H7 (cell line): ENCODE measurements at regions not wholly inside any gene's neighbourhood (a gene's known extent, or its start where the extent isn't known, plus 50 kb on each side); places are given as distances from the start of the nearest gene placed in this dataset.
"Not testable (repeated sequence)": the region's sequence is repeated elsewhere in the genome, so short reads cannot be mapped to it uniquely, and the experiment has no call there.

Experiments
- DNase-seq: peaks from one replicate; pipeline ENCODE4 v3.0.0; 2012
- H3K27me3 ChIP-seq: 2 replicates; pipeline ENCODE4 v1.6.0; 2011; ENCODE audit warnings: mild to moderate bottlenecking, low read length; ENCODE audit not compliant: control insufficient read depth, insufficient read depth
- H3K36me3 ChIP-seq: replicated peaks from 2 replicates; pipeline ENCODE4 v1.5.1; 2011; ENCODE audit warnings: low read length; ENCODE audit not compliant: control insufficient read depth, insufficient read depth
- H3K4me3 ChIP-seq: 2 replicates; pipeline ENCODE4 v1.5.1; 2011; ENCODE audit warnings: low read depth, mild to moderate bottlenecking, control low read depth, low read length, moderate library complexity; ENCODE audit not compliant: insufficient read depth

DNA sequence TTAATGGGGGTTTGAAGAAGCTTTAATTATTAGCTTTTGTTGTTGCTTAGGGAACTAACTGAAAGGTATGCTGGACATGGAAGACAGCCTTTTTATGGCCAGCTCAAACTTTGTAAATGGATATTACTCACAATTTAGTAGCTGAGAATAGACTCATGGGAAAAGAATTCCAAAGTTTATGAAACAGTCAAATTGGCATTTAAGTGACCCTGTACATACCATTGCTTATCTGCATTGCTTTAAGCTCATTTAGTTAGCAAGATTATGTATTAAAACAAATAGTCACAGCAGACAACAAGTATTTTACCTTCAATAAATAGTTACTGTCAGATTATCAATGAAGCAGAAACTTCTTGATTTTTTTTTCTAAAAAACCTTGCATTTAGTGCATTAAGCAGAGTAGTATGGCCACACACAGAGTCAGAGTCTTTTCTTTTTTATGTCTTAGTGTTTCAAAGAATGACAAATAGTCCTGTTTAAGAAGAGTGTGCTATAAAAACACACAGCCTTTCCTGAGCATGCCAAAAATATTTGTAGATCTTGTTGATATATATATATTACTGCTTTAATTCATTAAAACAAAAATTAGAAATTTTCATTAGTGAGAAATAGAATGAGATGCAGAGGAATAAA is 102.2 kb downstream of the TTC6 start:
- Histone ChIP-seq H3K27me3 (no peaks in the 10 kb centered on the region), H3K36me3 (no peaks in the 10 kb centered on the region), H3K4me3 (no peak overlapping the region)
- no peak for DNase-seq

DNA sequence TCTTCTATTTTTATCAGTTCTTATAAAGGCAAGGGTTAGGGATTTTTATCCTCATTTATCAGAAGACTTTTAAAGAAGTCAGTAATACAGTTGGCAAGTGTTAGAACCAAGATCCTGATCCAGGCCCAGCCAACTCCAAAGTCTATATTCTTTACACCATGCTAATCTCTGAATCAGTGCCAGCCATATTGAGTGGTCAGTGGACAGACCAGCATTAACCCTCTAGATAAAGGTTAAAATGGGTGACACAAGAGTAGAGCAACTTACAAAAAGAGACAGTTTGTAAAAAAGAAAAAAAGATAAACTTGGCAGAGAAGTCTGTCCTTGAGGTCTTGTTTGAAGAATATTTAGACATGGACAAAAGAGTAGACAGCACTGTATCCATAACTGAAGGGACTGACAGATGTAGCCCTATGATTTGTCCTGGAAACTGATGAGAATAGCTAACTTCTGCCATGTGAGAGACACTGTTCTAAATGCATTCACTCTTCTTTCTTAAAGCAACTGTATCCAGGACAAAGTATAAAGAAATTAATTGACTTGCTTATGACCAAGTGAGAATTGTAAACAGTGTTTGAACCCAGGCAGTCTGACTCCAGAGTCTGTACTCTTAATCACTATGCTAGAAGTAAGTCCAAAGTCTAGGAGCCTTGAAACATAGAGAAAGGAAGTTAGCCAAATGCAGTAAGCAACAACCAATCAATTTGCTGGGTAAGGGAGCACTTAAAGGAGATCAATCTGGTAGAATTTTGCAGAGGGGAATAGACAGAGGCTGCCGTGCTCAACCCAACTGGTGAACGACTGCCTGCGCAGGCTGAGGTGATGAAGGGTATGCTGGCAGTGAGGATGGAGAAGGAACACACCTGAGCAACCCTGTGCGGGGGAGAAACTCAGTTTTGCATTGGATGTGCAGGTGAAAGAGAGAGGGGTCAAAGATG is 103.7 kb downstream of the TTC6 start:
- H3K27me3 ChIP-seq = no peaks in the 10 kb centered on the region

DNA sequence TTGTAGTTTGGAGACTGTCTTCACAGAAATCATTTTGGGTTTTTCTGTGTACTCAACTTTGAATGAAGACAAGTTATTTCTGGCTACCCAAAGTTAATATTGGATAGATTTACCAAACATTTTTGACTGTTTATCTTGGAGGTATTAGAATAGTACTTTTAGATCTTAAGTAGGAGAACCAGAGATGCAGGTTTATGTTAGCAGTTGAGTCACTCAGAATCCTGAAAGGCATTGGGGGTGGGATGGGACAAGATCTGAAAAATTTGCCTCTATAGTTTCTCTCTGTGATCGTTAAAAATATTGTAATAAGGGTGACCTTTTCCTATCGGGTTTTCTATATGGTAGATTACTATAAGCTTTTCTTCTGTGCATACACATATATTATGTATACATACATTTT is 112.3 kb downstream of the TTC6 start:
- no peak overlapping the region for H3K4me3 ChIP-seq
- no peak for DNase-seq
- H3K36me3 ChIP-seq = no peaks in the 10 kb centered on the region
- H3K27me3 ChIP-seq = no peaks in the 10 kb centered on the region

More for the DNA sequence above, 103.7 kb downstream of the TTC6 start:
- Histone ChIP-seq H3K36me3 (no peaks in the 10 kb centered on the region), H3K4me3 (no peak overlapping the region)
- DNase-seq = no peak

DNA sequence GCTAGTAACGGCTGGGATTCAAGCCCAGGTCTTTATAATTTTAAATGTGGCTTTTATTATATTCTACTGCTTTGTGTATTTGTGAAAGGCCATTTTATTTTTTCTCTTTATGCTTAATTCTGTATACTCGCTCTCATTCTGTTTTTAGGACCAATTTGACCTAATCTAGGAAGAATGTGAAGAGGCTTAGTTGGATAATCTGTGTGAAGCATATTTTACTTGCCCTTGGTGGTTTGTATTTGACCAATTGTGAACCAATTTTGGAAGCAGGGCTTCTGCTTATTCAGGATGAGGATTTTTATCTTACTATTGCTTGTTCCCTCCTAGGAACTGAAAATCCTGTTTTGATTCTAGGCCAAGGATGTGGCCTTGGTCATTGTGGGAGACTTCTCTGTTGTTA is 113.1 kb downstream of the TTC6 start:
- DNase-seq = no peak

DNA sequence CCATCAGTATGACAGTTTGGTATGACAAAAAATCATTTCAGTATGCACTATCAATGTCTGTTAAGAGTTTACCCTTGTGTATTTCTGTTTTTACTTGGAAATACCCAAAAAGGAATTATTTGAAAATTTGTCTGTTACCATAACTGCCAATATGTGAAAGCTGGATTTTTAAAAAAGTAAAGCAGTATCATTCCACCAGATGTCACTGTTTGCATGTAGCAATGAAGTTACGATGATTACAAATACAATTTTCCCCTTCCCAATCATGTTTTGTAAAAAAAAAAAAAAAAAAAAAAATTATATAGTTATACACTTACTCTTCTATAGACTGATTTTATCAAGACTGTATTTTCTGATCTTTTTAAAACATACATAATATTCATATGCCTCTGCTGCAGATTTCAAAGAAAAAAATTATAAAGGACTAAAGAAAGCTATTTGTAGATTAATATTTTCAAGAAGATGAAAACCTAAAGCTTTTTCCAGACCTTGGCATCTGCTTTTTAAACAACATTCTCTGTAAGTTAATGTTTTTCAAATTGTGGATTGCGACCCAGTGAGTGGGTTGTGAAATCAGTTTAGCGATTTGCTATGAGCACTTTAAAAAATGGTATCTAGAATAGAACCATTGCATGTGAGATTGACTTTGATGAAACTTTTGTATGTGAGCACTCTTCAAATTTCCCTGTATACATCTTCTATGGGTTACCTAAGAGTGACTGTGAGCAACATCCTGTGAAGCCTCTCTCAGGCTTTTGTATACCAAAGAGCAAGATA is 114.2 kb downstream of the TTC6 start:
- no peaks in the 10 kb centered on the region for H3K36me3 ChIP-seq
- no peak for DNase-seq
- no peak overlapping the region for H3K4me3 ChIP-seq
- no peaks in the 10 kb centered on the region for H3K27me3 ChIP-seq

More for the DNA sequence above, 113.1 kb downstream of the TTC6 start:
- Histone ChIP-seq H3K27me3 (no peaks in the 10 kb centered on the region), H3K4me3 (no peak overlapping the region), H3K36me3 (no peaks in the 10 kb centered on the region)

DNA sequence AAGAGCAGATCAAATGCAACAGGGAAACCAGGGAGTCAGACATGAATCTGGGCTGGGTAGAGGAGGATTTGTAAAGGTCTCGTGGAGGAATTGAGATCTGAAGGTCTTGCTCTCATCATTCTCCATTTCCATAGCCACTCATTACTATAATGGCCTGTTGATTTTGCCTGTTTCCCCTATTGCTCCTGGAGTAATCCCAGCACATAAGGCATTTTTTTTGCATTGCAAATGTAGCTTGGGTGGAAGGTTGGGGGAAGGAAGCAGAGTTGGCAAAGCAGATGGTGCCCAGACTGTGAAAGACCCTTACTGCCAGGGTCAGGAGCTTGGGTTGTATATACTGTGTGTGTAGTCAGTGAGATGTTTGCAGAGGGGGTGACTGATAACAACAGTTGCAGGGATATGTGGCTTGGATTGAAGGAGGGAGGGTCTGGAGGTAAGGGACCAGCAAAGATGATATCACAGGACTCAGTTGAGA is 116.0 kb downstream of the TTC6 start:
- Histone ChIP-seq H3K4me3 (no peak overlapping the region), H3K36me3 (no peaks in the 10 kb centered on the region), H3K27me3 (no peaks in the 10 kb centered on the region)
- DNase-seq = no peak

DNA sequence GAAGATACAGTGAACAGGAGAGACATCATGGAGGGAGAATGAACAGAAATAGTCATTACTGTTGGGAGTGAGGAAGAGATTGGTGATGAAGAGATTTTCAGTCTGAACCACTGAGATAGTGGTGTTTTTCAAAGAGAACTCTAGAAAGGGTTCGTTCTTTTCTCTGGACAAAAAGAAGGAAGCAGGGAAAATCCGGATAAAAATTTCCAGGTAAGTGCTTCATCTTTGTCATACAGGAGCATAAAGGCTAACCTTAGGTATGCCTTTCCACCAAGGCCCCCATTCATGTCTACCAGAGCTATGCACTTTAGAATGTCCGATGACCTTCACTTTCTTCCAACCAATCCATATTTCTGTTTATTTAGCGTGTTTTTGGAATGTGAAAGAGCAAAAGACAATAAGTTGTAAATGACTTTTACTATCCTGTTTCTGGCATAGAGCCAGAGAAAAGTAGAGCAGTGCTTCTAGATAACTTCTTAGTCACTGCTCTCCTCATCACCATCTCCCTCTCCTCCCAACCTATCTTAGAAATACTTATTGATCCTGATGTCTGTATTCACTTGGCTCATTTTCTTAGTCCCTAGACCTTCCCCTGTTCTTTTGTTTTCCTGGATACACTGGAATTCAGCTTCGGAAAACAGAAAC is 116.5 kb downstream of the TTC6 start:
- DNase-seq = no peak
- no peak overlapping the region for H3K4me3 ChIP-seq
- no peaks in the 10 kb centered on the region for H3K36me3 ChIP-seq
- no peaks in the 10 kb centered on the region for H3K27me3 ChIP-seq

DNA sequence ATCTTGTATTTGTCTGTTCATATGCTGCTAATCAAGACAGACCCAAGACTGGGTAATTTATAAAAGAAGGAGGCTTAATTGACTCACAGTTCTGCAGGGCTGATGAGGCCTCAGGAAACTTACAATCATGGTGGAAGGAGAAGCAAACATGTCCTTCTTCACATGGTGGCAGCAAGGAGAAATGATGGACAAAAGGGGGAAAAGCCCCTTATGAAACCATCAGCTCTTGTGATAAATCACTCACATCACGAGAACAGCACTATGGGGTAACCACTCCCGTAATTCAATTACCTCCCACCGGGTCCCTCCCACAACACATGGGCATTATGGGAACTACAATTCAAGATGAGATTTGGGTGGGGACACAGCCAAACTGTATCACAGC is 117.0 kb downstream of the TTC6 start:
- DNase-seq, H3K36me3 ChIP-seq, H3K27me3 ChIP-seq, H3K4me3 ChIP-seq: not testable (repeated sequence)

DNA sequence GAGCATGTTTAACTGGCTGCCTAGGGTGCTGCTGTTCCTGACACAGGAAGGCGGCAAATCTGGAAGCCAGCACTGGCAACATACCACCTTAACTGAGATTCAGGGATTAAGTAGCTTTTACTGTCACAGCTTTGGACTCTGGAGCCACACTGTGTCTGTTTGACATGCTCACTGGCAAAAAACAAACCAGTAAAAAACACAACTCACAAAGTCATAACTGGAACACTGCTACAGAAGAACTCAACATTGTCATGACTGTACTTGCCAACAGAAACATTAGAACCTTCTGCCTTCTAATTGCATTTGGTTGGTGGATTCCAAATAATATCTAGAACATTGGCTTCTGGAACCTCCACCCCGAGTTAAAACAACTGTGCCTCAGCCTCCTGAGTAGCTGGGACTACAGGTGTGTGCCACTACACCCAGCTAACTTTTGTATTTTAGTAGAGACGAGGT is 117.6 kb downstream of the TTC6 start:
- DNase-seq = no peak

DNA sequence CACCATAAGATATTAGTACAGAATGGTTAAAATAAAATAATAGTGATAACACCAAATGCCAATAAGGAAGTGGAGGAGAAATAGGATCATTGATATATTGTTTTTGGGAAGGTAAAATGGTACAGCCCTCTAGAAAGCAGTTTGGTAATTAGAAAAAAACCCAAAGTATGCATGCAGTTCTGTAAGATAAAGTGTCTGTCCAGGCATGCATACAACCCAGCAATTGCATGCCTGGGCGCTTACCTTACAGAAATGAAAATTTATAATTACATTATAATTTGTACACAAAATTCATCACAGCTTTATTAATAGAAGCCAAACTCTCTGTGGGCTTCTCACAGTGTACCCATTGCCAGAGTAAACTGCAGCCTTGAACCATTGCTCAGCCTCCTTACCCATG is 124.7 kb downstream of the TTC6 start:
- Histone ChIP-seq H3K36me3 (no peaks in the 10 kb centered on the region), H3K27me3 (no peaks in the 10 kb centered on the region), H3K4me3 (no peak overlapping the region)
- DNase-seq = no peak

More for the DNA sequence above, 117.6 kb downstream of the TTC6 start:
- H3K27me3 ChIP-seq = no peaks in the 10 kb centered on the region
- H3K36me3 ChIP-seq = no peaks in the 10 kb centered on the region
- H3K4me3 ChIP-seq = no peak overlapping the region

DNA sequence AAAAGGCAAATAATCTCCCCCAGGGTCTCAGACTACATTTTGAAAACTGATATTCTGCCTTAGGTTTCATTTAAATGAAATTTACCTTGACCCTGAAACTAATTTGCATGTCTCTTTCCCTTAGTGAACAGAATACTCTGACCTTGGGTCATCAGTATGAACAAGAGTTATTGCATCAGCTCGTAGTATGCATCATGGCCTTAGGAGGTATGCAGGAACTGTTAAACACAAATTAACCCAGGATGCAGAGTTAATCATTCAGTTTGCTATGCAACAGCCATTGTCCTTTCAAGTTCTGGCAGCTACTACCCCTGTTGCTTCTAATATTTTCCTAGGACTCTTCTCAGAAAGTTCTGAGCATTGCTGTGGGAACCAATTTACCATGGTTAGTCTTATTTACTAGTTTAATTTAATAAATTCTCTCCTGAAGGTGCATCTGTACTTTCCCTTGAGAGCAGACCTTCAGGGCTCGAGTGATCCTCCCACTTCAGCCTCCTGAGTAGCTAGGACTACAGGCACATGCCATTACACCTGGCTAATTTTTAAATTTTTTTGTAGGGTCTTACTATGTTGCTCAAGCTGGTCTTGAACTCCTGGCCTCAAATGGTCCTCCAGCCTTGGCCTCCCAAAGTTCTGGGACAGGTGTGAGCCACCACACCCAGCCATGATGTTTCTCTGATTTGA is 126.7 kb downstream of the TTC6 start:
- Histone ChIP-seq H3K36me3 (no peaks in the 10 kb centered on the region), H3K27me3 (no peaks in the 10 kb centered on the region), H3K4me3 (no peak overlapping the region)
- DNase-seq = no peak

DNA sequence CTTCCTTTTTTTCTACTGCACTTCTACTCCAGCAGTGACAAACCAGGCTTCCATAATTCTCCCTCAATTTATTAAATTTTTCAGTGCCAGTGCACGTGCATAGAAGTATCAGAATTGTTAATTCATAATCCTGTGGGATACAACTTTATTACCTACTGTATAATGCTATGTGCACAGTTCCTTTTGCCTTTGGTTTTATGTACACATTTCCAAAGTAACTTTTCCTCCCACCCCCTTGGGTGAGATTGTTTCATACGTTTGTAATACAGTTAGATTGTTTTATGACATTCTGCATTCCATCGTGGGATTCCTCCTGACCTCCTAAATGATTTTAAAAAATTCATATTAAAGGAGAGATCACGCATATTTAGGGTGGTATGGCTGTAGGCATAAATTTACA is 128.1 kb downstream of the TTC6 start:
- no peak for DNase-seq
- H3K4me3 ChIP-seq = no peak overlapping the region
- H3K36me3 ChIP-seq = no peaks in the 10 kb centered on the region
- no peaks in the 10 kb centered on the region for H3K27me3 ChIP-seq

DNA sequence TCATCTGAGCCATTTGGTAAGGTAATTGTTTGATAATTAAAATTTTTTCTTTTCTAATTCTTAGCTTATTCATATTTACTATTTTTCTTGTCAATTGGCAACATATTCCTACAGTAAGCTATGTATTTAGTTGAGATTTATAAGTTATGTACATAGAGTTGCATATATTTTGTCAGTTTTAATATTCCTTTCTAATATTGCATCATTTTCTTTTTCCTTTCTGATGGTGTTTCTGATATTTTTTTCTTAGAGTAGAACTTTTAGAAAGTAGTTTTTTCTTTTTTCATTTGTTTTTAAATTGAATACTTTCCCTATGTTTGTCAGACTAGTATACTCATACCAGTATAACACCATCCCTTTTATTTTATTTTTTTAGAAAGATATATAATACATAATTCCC is 131.3 kb downstream of the TTC6 start:
- DNase-seq = no peak
- Histone ChIP-seq H3K36me3 (no peaks in the 10 kb centered on the region), H3K27me3 (no peaks in the 10 kb centered on the region), H3K4me3 (no peak overlapping the region)

DNA sequence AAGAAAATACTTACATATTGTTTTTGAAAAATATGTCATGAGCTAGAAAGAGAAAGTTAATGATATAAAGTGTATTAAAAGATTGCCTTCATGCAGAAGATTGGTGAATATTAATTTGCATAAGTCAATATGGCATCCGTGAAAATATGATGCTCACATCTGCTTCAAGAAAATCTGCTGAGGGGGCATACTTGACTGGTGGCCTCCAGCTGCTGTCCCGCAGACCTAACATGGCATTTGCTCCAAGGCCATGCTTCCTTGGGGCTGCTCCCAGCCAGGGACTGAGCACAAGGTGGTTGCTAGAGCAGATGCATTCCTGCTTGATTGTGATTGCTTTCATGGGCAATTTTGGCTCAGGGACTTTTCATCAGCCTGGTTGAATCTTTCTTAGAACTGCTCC is 133.8 kb downstream of the TTC6 start:
- Histone ChIP-seq H3K27me3 (no peaks in the 10 kb centered on the region), H3K36me3 (no peaks in the 10 kb centered on the region), H3K4me3 (no peak overlapping the region)
- no peak for DNase-seq
